Activated CD4-positive, alpha-beta T cell treated with anti-CD3 and anti-CD28 coated beads, Interleukin-2, amount 50 U/mL, for 48 hours (primary cell): ENCODE measurements at regions not wholly inside any gene's neighbourhood (a gene's known extent, or its start where the extent isn't known, plus 50 kb on each side); places are given as distances from the start of the nearest gene placed in this dataset.

Experiments used
- DNase-seq, 2 experiments: peaks; one replicate each; pipeline ENCODE4 v3.0.0-alpha.2; 2020

DNA sequence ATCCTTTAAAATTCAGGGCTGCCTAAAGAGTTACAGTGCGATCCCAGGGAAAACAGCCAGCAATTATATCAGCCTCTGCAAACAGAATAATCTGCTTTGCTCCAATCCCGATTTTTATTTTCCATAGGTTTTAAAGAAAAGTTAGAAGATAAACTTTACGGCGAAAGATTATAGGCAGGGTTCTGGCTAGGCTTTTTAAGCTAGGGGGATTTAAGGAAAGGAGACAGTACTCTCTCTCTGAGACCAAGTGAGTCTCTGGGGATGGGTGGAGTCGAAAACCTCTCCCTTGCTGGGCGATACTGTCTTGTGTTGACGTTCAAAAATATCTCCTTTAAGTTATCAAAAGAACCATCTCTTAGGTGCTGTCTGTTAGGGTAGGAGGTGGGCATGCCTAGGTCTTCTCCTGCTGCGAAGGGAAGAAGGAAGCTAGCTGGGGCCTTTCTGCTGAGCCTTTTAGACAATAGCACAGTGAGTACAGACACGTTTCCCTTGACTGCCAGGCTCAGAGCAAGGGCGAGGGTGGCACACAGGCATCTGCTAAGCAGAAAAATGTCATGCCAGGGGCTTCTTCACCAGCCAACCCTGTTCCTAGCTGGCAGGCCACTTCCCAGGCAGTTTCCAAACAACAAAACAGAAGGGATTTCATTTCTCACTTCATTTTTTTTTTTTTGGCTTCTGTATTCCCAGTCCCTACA, 167.9 kb upstream of the MAF start:
- DNase-seq = no peak

DNA sequence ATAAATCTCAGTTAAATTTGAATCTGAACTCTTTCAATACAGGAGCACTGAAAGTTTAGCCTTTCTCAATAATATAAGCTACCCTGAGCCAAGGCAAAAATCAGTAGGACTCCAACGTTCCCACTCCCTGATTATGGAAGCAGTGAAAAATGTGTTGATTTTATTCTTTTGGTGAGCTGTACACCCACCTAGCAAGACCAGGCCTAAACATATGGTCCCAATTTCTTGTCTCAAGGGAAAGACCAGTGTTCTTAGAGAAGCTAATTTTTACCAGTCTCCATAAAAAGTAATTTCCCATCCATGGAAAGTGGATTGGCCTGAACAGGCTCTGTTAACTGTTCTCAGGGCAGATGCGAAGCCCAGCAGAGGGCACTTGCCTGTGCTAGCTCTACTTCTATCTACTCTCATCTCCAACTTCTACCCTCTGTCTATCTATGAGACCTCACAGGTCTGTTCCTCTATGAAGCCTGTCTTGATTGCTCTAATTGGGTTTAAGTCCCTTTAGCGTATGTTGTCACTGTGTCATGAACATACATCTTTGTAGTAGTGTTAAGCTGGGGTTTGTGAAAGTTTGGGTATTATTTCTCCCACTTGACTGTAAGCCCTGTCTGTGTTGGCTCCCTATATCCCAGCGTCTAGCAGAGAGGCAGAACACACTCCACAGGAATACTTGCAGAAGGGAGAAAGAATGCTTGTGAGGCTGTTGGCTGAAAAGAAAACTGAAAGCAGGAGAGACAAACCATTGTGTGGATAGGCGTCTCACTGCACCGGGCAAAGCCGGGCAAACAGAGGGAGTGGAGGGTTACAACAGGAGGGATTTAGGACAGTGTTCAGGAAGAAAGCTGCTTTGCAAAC, 167.1 kb upstream of the MAF start:
- DNase-seq = no peak

DNA sequence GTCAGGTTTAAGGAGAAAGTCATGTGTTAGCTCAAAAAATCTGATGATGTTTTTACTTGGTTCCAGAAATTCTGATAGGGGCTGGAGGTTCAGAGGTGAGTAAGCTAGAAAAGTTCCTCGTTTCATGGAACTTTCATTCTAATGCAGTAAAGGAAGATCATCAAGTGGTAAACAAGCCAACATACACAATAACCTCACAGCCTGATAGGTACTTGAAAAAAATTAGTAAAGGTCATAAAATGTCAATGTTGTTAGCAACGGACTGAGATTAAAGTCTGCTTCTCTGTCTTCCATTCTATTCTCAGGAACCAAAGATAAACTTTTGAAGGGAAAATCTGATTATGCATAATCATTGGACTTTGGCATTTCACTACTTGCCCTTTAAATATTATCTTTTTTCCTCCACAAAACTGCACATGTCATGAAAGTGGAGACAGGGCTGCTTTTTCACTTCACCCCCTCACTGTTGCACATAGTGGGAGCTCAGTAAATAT, 165.4 kb upstream of the MAF start:
- no peak for DNase-seq

DNA sequence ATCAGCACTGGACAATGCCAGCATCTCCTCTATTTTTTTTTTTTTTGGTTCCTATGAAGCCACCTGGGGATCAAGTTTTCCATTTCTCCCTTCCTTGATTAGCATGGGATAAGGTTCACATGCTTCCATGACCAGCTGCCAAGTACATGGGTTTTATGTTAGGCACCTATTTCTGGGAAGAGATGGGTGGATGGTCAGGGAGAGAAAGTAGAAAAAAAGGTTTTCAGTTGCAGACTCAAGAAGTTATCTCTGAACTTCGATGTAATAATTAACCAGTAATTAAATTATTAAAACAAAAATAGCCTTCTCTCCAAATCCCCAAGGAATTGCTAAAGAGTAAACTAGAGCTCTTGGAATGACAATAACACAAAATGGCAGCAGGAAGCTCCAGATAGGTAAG, 164.9 kb upstream of the MAF start:
- no peak for DNase-seq

- no peak for DNase-seq
Measured at GRCh38 chr16:79764415-79765110, 164.0 kb upstream of the MAF start.

GRCh38 chr16:79762217-79762616, 161.7 kb upstream of the MAF start:
- no peak for DNase-seq

DNA sequence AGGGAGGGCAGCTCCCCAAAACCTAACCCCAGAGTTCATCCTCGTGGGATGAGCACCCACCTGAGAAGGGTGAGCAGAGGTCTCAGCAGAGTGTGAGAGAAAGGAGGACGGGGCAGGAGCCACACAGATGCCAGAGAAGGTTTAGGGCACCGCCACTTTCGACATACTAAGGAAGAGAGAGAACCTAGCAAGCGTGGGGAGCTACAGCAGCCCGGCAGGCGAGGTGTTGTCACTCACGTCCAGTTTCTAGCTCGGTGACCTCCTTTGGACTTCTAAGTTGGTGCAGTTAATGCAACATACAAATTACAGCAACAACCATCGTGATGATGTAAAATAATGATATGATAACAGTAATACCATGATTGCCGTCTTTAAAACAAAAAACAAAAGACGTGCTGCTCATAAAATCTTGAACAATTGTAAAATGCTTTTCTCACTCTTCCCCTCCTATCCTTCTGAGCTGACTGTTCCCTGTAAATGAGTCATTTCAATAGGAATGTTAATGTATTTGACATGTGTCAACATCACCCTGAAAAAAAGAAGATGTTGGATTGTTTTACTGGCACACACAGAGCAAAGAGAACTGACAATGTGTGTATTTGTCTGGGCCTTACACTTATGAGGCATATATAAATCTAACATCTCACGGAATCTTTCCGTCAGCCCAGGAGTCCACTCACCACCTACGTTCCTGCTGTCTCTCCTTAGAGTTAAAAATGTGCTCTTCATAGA, 158.2 kb upstream of the MAF start:
- DNase-seq = no peak

GRCh38 chr16:79757968-79758367, 157.4 kb upstream of the MAF start:
- no peak for DNase-seq

- DNase-seq = no peak
Measured at GRCh38 chr16:79757163-79757562, 156.6 kb upstream of the MAF start.

- DNase-seq = no peak
Measured at GRCh38 chr16:79756571-79756970, 156.0 kb upstream of the MAF start.

GRCh38 chr16:79754501-79754900, 154.0 kb upstream of the MAF start:
- DNase-seq = no peak

- no peak for DNase-seq
Measured at GRCh38 chr16:79754081-79754480, 153.5 kb upstream of the MAF start.

DNA sequence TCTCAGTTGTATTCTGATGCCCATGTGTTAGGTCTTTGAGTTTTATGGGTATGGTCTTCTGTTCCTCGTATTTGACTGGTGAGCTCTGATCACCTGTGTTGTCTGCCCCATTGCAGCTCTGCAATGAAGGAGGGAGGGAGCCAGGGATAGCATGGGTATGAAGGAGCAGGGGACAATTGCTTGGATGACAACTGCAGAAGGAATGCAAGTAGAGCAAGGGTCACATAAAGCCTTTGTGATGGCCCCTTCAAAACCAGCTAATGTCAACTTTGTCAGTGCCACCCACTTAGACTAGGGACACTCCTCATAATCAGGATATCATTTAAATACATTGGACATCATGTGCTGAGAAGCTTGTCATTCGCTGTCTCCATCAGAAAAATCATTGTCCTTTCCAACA, 152.7 kb upstream of the MAF start:
- DNase-seq = no peak

DNA sequence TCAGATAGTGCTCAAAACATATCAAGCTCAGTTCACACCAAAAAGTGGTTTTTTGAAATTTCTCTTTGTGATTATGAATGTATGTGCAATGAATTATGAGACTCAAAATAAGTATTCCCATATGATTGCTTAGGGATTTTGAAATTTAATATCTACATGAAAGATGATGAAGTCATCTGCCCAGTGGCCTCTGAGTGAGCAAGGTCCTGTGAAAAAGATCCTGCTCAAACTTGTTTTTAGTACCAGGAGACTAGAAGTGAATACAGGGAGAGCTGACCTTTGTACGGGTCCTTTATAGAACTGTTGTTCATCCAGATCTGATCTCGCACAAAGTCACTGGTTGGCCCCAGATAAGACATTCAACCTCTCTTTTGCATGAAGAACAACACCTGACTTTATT, 151.9 kb upstream of the MAF start:
- no peak for DNase-seq

DNA sequence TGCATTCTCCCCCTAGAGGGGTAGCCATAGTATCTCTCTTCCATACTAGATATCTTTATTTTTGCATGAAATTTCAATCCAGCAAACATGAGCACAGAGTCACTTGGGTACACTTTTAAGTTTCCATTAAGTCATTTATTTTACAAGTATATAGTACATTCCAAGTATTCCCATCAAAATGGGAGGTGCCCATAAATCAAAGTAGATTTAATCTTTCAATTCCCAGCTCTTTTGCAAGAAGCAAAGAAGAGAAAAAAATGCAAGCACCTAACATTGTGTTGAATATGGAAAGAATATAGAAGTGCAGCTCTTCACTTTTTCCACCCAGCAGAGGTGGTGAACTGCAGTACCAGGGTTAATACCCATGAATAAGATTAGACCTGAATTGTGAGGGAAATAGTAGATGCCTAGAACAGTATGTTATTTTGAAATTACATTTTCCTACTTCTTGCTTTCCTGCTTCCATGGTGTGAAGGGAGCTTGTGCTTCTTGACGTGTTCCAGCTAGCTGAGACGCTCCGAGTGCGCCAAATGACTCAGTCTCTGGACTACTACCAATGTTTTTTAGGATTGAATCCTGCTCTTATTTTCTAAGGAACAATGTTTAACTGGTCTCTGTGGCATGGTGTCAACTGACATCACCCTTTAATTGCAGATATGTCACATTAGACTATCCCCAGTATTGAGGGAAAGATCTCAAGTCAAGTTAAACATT, 151.1 kb upstream of the MAF start:
- DNase-seq = no peak

DNA sequence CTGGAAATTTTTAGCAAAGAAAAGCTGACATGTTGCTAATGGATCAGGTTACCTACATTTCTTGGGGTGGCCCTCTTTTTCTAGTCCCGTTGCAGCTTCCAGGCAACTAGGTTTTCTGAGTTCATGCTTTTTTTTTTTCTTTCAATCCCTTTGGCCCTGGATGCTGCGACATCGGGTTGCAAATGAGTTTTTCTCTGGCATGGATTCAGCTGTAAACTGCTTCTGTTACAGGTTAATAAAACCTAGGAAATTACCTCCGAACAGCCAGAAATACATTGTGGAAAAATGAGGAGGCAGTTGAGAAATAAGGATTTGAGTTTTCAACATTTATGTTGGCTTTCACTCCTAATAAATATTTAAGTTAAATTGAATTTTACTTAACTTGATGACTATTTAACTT, 149.8 kb upstream of the MAF start:
- no peak for DNase-seq

- DNase-seq = no peak
Measured at GRCh38 chr16:79748629-79749028, 148.1 kb upstream of the MAF start.

DNA sequence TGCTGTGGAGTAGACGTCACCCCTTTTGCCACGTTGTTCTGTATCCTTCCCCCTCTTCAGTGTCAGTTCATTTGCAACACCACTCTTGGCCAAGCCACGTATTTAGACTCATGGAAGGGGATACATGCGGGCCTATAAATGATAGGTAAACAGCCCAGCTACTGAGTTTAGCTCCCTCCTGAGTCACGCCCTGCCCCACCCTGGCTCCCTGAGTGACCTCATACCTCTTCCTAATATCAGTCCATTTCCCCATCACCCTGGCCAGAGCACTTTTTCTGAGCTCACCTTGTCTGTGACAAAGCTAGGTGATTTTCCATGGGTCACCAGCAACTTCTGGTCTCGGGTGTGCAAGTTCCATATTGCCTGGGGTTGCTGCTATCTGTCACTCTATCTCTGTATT, 147.2 kb upstream of the MAF start:
- no peak for DNase-seq

- no peak for DNase-seq
Measured at GRCh38 chr16:79740252-79740651, 139.7 kb upstream of the MAF start.

DNA sequence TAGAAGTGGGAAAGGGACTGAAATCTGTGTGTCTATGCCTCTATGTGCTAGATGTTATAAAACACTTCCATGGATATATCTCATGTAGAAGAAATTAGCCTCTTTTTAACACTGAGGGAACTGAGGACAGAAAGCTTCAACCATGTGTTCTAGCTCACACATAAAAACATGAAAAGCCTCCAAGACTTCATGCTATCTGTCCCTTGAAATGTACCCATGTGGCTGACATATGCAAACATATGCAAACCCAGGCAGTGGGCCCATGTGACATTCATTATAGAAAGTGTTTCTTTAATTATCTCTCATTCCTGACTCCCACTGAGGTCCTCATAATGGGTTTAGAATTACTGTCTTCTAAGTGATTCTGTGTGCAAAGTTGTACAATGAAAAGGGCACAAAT, 134.7 kb upstream of the MAF start:
- no peak for DNase-seq

DNA sequence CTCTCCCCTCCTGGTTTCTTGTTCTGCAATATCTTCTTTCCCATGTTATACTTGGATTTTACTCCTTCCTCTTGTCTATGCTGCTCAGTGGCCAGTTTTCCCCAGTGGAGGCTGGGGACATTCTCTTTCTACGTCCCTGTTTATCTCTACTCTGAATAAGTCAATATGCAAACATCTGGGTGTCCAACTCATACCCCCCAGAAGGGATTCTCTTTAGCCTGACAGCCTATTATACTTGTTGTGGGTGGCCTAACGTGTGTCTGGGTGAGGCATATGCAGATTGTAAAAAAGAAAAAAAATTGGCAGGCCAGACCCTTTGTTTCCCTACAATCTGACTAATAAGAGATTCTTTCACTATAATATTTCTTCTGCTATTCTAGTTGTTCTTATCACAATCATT, 134.2 kb upstream of the MAF start:
- no peak for DNase-seq

GRCh38 chr16:79728923-79729240, 128.3 kb upstream of the MAF start:
- DNase-seq = no peak
